Erythroblast (primary cell): ENCODE measurements at regions not wholly inside any gene's neighbourhood (a gene's known extent, or its start where the extent isn't known, plus 50 kb on each side); places are given as distances from the start of the nearest gene placed in this dataset.

Experiments used
- GATA1 ChIP-seq: IDR thresholded peaks from 2 replicates; pipeline ENCODE4 v1.6.1; 2011; ENCODE audit warnings: low read depth, mild to moderate bottlenecking, control low read depth, low read length, moderate library complexity
- POLR2A ChIP-seq: IDR thresholded peaks from 2 replicates; pipeline ENCODE4 v1.6.1; 2011; ENCODE audit warnings: mild to moderate bottlenecking, low read length

DNA sequence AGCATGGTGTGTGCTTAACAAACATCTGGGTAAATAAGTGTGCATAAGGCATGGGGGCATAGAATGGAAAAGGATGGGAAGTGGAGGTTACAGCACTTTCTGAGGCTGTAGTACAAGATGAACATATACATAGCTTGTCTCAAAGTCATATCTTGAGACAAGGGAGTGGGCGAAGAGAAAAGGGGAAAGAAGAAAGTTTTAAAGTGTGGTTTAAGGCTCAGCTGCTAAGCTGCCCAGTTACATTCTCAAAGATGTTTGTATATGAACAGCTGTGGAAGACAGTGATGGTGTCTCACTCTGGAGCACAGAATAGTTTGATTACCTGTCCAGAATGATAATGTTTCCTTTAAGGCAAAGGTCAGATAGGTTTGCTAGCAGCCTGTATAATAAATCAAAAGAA lies 61.9 kb upstream of the LANCL2 start:
- TF ChIP-seq POLR2A (no peak), GATA1 (no peak)
